ENCODE measurements at regions not wholly inside any gene's neighbourhood (a gene's known extent, or its start where the extent isn't known, plus 50 kb on each side); places are given as distances from the start of the nearest gene placed in this dataset.
"Not testable (repeated sequence)": the region's sequence is repeated elsewhere in the genome, so short reads cannot be mapped to it uniquely, and the experiment has no call there.

- not testable (repeated sequence) for TF ChIP-seq ZNF70, GLIS3 (CRISPR knock-in tag; IDR thresholded peaks at IDR 0.05)
These were observed 66.4 kb upstream of the ABHD2 start for GRCh38 chr15:89021886-89022285.
